ENCODE measurements at regions not wholly inside any gene's neighbourhood (a gene's known extent, or its start where the extent isn't known, plus 50 kb on each side); places are given as distances from the start of the nearest gene placed in this dataset.
"Not testable (repeated sequence)": the region's sequence is repeated elsewhere in the genome, so short reads cannot be mapped to it uniquely, and the experiment has no call there.

- no peak for DNase-seq
Measured at GRCh38 chr5:36535378-36535777, 71.0 kb upstream of the SLC1A3 start.

DNA sequence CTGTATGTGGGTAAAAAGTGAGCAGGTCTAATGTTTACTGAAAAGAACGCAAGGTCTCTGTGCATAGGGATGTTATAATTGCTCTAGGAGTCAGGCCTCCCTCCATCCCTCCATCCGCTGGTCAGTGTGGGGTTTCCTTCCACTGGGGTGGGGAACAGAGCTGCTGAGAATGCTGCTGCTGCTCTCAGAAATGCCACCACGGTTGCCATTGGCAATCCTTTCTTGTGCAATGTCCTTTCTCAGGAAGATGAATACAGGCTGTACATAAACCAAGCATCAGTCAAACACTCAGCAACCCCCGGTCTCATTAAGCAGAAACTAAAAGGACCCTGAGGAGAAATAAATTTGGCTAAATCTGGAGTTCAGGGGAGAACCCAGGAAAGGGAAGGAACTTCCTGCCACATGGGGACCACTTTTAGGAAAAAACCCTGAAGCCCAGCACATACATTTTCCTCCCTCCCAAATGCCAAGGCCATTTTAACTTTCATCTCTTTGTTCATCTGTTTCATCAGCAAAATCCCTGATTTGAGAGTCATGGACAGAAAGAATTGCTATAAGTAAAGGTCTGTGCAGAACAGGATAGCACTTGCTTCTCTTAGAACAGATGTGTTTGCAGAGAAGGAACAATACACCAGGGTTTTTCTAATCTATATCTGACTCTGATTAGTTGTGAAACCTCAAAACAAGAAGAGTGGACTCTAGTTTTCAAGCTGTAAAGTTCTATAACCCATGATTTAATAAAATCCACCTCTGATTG lies 70.4 kb upstream of the SLC1A3 start:
- DNase-seq = no peak

- DNase-seq = no peak
Measured at GRCh38 chr5:36536616-36537005, 69.8 kb upstream of the SLC1A3 start.

DNA sequence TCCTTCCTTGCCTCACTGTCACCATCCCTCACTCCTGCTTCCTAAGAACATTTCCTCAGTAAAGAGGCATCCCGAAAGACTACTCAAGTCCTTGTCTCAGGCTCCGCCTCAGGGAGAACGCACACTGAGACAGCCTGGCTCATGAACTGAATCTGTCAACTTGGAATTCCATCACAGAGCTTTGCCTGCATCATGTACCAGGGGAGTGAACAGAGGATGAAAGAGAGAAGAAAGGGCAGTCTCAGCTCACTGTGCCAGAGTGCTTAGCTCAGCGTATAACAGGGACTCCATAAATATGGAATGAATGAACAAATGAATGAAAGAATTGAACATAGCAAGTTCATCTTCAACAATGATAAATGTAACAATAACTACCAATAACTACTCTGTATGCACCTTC lies 68.7 kb upstream of the SLC1A3 start:
- DNase-seq = no peak

DNA sequence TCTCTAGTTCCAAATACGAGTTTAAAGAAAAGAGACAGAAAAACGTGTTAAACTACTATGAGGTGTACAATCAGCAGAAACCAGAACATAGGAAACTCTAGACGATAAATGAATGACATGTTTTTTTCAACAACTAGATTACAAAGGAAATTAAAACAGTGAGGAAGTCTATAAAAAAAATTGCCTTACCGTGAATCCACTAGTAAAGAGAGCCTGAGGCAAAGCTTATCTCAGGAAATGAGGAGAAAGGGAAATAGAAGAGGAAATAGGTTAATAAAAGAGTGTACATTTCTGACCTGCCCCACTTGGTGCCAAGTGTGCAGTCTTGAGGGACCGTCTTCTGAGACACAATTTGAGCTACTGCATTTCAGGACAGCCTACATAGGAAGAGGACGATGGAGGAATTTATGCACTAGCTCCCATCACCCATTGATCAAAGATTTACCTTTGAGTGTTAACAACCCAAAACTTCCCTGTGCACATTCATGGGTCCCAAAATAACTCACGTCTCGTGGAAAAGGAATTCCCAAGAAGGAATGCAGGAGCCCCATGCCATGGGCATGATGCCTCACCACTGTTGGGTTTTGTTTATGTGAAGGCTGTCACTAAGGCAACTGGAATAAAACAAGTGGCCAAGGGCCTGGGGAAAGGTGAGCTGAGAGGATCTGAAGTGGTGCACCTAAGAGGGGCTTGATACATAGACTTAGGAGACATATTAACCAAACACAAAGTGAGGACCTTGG lies 53.6 kb upstream of the SLC1A3 start:
- DNase-seq = no peak

DNA sequence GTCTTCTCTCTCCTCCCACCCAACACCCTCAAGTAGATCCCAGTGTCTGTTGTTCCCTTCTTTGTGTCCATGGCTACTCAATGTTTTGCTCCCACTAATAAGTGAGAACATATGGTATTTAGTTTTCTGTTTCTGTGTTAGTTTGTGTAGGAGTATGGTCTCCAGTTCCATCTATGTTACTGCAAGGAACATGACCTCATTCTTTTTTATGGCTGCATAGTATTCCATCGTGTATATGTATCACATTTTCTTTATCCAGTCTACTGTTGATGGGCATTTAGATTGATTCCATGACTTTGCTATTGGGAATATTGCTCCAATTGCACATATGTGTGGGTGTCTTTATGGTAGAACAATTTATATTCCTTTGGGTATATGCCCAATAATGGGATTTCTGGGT lies 51.4 kb upstream of the SLC1A3 start:
- DNase-seq = not testable (repeated sequence)
